Large intestine (tissue), 3 donors: ENCODE measurements at regions not wholly inside any gene's neighbourhood (a gene's known extent, or its start where the extent isn't known, plus 50 kb on each side); places are given as distances from the start of the nearest gene placed in this dataset.
"Not testable (repeated sequence)": the region's sequence is repeated elsewhere in the genome, so short reads cannot be mapped to it uniquely, and the experiment has no call there.

ENCODE experiments used
- DNase-seq, 2 donors: peaks; one replicate each; pipeline versions ENCODE4 v3.0.0 to v3.0.0-alpha.2; 2013
- H3K27ac ChIP-seq: one replicate; pipeline ENCODE4 v1.5.1; 2013; ENCODE audit warnings: low read length
- H3K27me3 ChIP-seq: 2 replicates; pipeline ENCODE4 v1.6.1; 2013; ENCODE audit warnings: low read length; ENCODE audit not compliant: control insufficient read depth, insufficient read depth
- H3K36me3 ChIP-seq: 2 replicates; pipeline ENCODE4 v1.6.1; 2013; ENCODE audit warnings: low read length; ENCODE audit not compliant: control insufficient read depth, insufficient read depth
- H3K4me1 ChIP-seq: one replicate; pipeline ENCODE4 v1.6.1; 2013; ENCODE audit warnings: low read length; ENCODE audit not compliant: control insufficient read depth, insufficient read depth
- H3K4me3 ChIP-seq: one replicate; pipeline ENCODE4 v1.5.1; 2013; ENCODE audit warnings: low read length
- H3K9me3 ChIP-seq: one replicate; pipeline ENCODE4 v1.6.1; 2013; ENCODE audit warnings: mild to moderate bottlenecking, low read depth, low read length, moderate library complexity; ENCODE audit not compliant: control insufficient read depth
- WGBS: methylation state at CpG from one replicate; pipeline ENCODE4 v1.1.5; 2013; ENCODE audit warnings: low lambda C conversion rate; ENCODE audit not compliant: insufficient coverage; 5-methylcytosine and 5-hydroxymethylcytosine counted together

DNA sequence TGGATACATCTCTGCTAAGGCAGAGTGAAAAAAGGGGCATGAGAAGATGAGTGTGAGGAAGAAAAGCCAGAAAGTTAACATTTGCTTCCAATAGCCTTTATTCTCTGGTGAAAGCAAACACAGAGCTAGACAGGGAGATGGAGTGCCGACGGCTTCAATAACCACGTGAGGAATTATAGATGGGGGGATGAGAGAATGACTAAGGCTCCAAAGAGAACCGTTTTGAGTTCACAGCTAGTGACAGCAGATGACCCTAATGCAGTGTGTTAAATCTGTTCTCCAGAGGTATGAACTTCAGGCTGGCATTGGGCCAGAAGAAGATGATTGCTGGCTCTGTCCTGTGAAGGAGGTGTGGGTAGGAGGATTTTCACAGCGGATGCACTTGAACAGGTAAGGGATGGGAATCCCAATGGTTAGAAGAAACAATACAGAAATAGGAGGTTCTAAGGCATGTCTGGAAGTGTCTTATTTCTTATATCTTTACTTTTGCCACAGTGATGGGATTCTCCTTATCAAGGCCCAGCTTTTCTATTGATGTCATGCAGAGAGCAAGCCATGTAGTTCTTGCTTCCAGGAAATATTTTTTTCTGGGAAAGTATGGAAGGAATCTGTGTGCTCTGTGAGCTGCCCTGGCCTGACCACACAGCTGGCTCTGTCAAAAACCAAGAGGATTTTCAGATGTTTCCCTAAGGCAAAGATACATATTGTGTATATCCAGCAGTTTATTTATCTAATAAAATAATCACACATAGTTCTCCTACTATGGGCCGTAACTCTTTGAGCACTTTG is 573.8 kb downstream of the LTN1 start:
- Histone ChIP-seq H3K36me3 (no peaks in the 10 kb centered on the region), H3K4me1 (peaks cover 10% of the 10 kb centered on the region), H3K9me3 (no peaks in the 10 kb centered on the region), H3K27ac (no peak overlapping the region), H3K4me3 (no peak overlapping the region), H3K27me3 (no peaks in the 10 kb centered on the region)
- DNase-seq = peak in 1 of 2 donors; percentile 22
- 100% methylated on average over 1 of the region's 6 CpGs for WGBS

DNA sequence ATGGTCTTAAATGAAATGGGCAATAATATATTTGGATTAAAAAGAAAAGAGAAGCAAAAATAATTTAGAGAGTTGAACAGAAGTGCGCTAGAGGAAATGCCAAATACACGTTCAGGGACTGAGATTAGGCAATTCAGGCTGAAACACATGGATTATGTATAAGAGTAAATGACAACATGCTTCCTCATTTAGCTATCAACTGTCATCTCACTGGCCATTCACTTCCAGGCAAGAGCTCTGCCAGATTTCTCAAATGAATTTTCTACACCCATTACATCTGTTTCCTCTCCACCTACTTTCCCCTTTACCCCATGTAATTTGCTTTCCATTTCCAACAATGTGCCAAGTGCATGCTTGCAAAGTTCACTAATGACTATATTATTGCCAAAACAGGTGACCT is 582.4 kb downstream of the LTN1 start:
- Histone ChIP-seq H3K9me3 (no peaks in the 10 kb centered on the region), H3K27me3 (no peaks in the 10 kb centered on the region), H3K36me3 (no peaks in the 10 kb centered on the region), H3K4me3 (no peak overlapping the region), H3K4me1 (no peaks in the 10 kb centered on the region), H3K27ac (no peak overlapping the region)
- WGBS = 86% methylated on average over 2 of the region's 2 CpGs
- no peak for DNase-seq

DNA sequence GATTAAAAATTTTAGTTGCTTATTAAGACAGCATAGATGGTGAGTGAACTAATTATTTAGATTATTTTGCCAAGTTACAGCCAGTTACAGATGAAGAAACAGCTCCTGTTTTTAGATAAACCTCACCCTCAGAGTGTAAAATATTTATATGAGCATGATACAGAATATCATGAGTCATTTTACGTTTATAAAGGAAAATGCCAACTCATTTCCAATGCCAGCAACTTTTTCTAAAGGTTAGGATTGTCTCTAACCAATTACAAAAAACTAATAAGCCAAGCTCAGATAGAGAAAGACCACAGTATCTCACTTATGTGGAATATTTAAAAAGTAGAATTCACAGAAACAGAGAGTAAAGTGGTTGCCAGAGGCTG is 590.1 kb downstream of the LTN1 start:
- Histone ChIP-seq H3K36me3 (no peaks in the 10 kb centered on the region), H3K4me3 (no peak overlapping the region), H3K27ac (no peak overlapping the region), H3K27me3 (no peaks in the 10 kb centered on the region), H3K4me1 (no peaks in the 10 kb centered on the region), H3K9me3 (no peaks in the 10 kb centered on the region)
- 100% methylated on average over 1 of the region's 1 CpG for WGBS
- DNase-seq = no peak

DNA sequence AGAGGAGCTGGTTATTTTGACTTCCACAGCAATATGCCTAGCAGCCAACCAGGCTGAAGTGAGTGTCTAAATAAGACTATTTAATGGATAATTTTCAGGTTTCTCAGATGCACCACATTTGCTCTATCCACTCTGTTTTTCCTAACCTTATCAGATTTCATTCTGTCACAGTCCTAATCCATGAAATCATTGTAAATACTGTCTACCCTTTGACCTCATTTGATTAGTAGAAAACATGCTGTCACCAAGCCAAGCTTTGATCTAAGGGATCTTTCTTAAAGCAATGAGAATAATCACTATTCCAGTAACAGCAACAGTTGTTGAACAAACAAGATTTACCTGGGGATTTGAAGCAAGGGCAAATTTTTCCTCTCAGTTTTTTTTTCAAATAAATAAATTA is 595.6 kb downstream of the LTN1 start:
- Histone ChIP-seq H3K9me3 (peaks cover 4% of the 10 kb centered on the region), H3K4me3 (no peak overlapping the region), H3K36me3 (no peaks in the 10 kb centered on the region), H3K4me1 (peaks cover 12% of the 10 kb centered on the region), H3K27ac (no peak overlapping the region), H3K27me3 (no peaks in the 10 kb centered on the region)
- DNase-seq = no peak

DNA sequence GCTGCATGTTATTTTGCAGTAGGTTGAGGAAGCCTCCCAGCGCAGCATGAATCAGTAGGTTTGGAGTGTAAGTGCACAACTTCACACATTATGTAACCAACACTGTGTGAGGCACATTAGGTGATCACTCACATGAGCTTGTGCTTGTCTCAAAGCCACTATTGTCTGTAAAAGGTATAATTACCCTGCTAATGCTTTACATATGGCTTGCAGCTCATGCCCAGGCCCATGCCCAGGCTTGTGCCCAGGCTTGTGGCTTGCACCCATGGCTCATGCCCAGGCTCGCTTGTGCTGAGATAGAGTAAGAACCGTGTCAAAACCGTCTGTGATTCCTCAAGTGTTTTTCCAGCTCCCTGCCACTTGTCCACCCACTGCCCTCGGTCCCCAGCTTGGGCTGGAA is 596.3 kb downstream of the LTN1 start:
- Histone ChIP-seq H3K4me1 (peaks cover 12% of the 10 kb centered on the region), H3K4me3 (no peak overlapping the region), H3K36me3 (no peaks in the 10 kb centered on the region), H3K27ac (no peak overlapping the region), H3K9me3 (peaks cover 4% of the 10 kb centered on the region), H3K27me3 (no peaks in the 10 kb centered on the region)
- WGBS = no CpG with 5 or more reads among the region's 5 CpGs
- DNase-seq = no peak

DNA sequence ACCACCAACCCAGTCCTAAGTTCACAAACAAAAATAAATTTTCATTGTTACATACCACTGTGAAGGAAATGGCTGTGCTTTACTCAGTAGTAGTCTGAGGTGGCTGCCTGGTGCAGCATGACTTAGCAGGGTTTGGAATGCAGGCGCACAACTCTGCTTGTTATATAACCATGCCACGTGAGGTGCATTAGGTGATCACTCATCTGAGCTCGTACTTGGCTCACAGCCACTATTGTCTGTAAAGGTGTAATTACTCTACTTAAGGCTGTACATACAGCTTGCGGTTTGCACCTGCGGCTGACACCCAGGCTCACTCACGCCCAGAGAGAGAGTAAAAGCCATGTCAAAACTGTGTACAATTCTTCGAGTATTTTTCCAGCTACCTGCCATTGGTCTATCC is 599.4 kb downstream of the LTN1 start:
- H3K9me3 ChIP-seq = peaks cover 4% of the 10 kb centered on the region
- peak; percentile 91 to 95 for DNase-seq
- no peaks in the 10 kb centered on the region for H3K36me3 ChIP-seq
- no CpG with 5 or more reads among the region's 7 CpGs for WGBS
- no peaks in the 10 kb centered on the region for H3K27me3 ChIP-seq
- peak overlapping the region; percentile 88 for H3K27ac ChIP-seq
- no peak overlapping the region for H3K4me3 ChIP-seq
- H3K4me1 ChIP-seq = peaks cover 12% of the 10 kb centered on the region

DNA sequence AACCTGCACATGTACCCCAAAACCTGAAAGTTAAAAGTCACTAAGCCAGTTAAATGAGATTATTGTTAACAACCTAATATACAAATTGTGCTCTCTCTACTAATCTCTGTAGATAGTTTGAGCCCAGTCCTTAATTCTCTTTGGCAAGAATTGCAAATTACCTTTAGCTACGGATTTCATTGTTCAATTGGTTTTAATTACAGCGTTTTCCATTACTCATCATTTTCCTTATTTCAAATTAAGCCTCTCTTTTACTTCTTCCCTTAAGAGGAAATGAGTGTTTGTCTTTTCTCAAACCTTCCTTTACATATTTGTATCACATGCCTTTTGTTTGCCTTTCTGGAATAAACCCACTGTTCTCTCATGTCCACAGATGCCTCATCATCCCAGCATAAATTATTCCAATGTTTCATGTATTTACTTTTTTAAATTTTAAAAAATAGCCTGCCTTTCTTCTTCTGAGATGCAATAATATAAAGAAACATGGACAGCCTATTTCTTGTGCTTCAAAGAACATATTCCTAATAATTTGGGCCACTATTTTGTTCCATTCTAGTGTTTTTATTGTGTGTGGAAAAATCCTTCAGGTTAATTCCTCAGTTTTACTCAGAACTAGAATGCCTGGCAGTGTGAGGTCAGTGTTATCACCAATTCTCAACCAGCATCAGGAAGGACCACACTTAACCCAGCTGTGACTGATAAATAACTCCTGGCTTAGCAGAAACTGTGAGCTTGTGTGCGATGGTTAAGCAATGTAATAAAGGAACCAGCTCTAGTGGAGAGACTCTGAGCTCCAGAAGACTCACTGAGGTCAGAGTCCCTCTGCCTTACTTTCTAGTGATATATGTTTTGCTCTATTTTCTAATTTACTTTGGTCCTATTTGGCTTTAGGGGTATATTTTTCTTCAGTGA is 600.5 kb downstream of the LTN1 start:
- Histone ChIP-seq H3K9me3 (peaks cover 4% of the 10 kb centered on the region), H3K27me3 (no peaks in the 10 kb centered on the region), H3K4me3 (no peak overlapping the region), H3K36me3 (no peaks in the 10 kb centered on the region), H3K4me1 (peaks cover 12% of the 10 kb centered on the region), H3K27ac (peak overlapping the region; percentile 88)
- peak; percentile 66 to 80 for DNase-seq
- 93% methylated on average over 3 of the region's 3 CpGs for WGBS

DNA sequence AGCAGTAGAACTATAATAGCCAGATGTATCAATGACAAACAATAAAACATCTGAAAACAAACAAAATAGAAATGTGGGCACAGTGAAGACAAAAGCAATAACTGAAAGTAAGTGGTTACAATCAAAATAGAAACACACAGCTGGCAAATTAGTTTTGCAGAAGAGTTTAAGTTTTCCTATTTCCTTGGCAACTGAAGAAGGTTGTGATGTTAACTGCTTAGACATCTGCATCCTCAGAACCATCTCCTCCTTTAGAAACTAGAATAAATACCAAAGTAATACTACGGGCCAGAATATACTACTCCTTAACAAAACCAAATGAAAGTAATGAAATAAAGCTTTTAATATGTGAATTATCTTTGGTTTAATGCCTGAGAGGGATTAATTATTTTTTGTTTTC is 605.5 kb downstream of the LTN1 start:
- H3K27ac ChIP-seq = no peak overlapping the region
- no peaks in the 10 kb centered on the region for H3K4me1 ChIP-seq
- H3K9me3 ChIP-seq = no peaks in the 10 kb centered on the region
- H3K4me3 ChIP-seq = no peak overlapping the region
- H3K27me3 ChIP-seq = no peaks in the 10 kb centered on the region
- H3K36me3 ChIP-seq = no peaks in the 10 kb centered on the region
- WGBS = no CpG with 5 or more reads among the region's 1 CpG
- DNase-seq = no peak

DNA sequence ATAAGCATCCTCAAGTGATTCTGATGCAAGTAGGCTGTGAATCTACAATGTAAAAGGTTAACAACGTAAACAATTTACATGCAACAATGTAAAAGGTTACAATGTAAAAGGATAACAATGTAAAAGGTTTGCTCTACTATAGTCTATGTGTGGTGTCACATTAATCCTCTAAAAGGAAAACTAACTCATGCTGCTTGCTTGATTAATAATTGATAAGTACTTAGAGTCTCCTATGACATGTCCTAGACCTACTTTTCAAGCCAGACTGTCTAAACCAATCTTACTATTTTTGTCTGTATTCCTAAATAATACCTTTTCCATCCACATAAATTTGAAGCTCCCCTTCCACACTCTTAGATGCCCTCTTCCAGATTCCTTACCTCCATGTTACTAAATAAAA is 606.8 kb downstream of the LTN1 start:
- Histone ChIP-seq H3K27ac (no peak overlapping the region), H3K4me3 (no peak overlapping the region), H3K4me1 (no peaks in the 10 kb centered on the region), H3K27me3 (no peaks in the 10 kb centered on the region), H3K9me3 (no peaks in the 10 kb centered on the region), H3K36me3 (no peaks in the 10 kb centered on the region)
- no peak for DNase-seq
- WGBS = 100% methylated on average over 1 of the region's 1 CpG

DNA sequence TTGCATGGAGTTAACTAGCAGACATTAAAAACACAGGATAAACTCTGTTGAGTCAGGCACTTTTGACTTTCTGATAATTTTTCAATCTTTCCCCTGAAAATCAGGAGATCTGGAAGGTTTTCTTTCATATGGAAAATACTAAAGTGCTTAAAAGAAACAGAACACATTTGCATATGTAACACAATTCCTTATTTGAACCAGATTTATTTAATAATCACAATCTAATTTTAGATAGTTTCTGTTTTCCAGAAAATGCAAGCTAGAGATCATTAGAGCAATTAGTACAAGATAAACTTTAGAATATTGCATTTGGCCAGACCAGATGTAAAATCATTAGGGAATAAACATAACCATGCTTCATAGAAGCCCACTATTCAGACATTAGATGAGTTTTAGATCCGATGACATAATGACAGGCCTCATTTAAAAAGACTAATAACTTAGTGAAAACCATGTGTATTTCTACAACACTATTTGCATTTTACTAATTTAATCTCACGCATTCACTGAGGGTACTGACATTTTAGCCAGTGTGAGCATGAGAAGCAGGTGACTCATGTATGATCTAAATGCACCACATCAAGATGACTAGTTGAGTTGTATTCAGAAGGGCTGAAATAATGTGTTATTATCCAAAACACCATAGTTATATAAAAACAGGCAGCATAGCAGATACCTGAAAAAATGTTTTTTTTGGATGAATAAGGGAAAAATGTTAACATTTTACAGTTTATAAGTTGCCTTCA is 611.5 kb downstream of the LTN1 start:
- H3K9me3 ChIP-seq, H3K27me3 ChIP-seq, H3K36me3 ChIP-seq, DNase-seq, H3K27ac ChIP-seq, H3K4me3 ChIP-seq, H3K4me1 ChIP-seq: not testable (repeated sequence)
- WGBS = no CpG with 5 or more reads among the region's 2 CpGs
